GM10266 (cell line): ENCODE measurements at regions not wholly inside any gene's neighbourhood (a gene's known extent, or its start where the extent isn't known, plus 50 kb on each side); places are given as distances from the start of the nearest gene placed in this dataset.
A peak's percentile ranks its signal among the peaks of the same experiment; 100 is the strongest.

ENCODE experiments used
- DNase-seq: peaks from one replicate; pipeline ENCODE4 v3.0.0; 2012; ENCODE audit errors: extremely low spot score
- CTCF ChIP-seq: IDR thresholded peaks from 2 replicates; pipeline ENCODE4 v1.5.1; 2012; ENCODE audit warnings: mild to moderate bottlenecking, low read depth; ENCODE audit not compliant: control insufficient read depth, insufficient read depth; ENCODE audit errors: missing control alignments

GRCh38 chr20:11652128-11652527, 265.6 kb upstream of the BTBD3 start:
- DNase-seq: no peak
- no peak for TF ChIP-seq CTCF

GRCh38 chr20:11654766-11655165, 262.9 kb upstream of the BTBD3 start:
- DNase-seq: no peak
- TF ChIP-seq CTCF: no peak

GRCh38 chr20:11660673-11661072, 257.0 kb upstream of the BTBD3 start:
- no peak for TF ChIP-seq CTCF
- no peak for DNase-seq

GRCh38 chr20:11671015-11671511, 246.6 kb upstream of the BTBD3 start:
- no peak for DNase-seq
- TF ChIP-seq CTCF: no peak

- DNase-seq: no peak
- TF ChIP-seq CTCF: no peak
Observed at GRCh38 chr20:11672959-11673358, 244.7 kb upstream of the BTBD3 start.

- DNase-seq: no peak
- TF ChIP-seq CTCF: no peak
Observed at GRCh38 chr20:11675920-11676629, 241.6 kb upstream of the BTBD3 start.

- DNase-seq: no peak
- TF ChIP-seq CTCF: peak; percentile 69
Observed at GRCh38 chr20:11676630-11677287, 240.9 kb upstream of the BTBD3 start.
